KOPT-K1 (cell line): ENCODE measurements at regions not wholly inside any gene's neighbourhood (a gene's known extent, or its start where the extent isn't known, plus 50 kb on each side); places are given as distances from the start of the nearest gene placed in this dataset.

ENCODE experiments used
- H3K27ac ChIP-seq: fragments of 200-600 bp; sonication (generic); 2 replicates; pipeline ENCODE4 v1.5.1; 2016; ENCODE audit warnings: antibody characterized with exemption, mild to moderate bottlenecking, low read depth, low read length; ENCODE audit not compliant: poor library complexity, severe bottlenecking
- H3K36me3 ChIP-seq: fragments of 200-600 bp; sonication (generic); 2 replicates; pipeline ENCODE4 v1.5.1; 2017; ENCODE audit warnings: antibody characterized with exemption, mild to moderate bottlenecking, low read length, moderate library complexity; ENCODE audit not compliant: insufficient read depth
- H3K9me3 ChIP-seq: fragments of 200-600 bp; sonication (generic); 2 replicates; pipeline ENCODE4 v1.5.1; 2017; ENCODE audit warnings: antibody characterized with exemption, low read length, mild to moderate bottlenecking; ENCODE audit not compliant: insufficient read depth, poor library complexity, severe bottlenecking

- Histone ChIP-seq H3K9me3 (no peaks in the 10 kb centered on the region), H3K27ac (no peak overlapping the region), H3K36me3 (no peaks in the 10 kb centered on the region)
These were observed 502.0 kb upstream of the CFAP20DC start for GRCh38 chr3:59551834-59552233.

GRCh38 chr3:59549962-59550361 lies 500.1 kb upstream of the CFAP20DC start:
- Histone ChIP-seq H3K9me3 (no peaks in the 10 kb centered on the region), H3K27ac (no peak overlapping the region), H3K36me3 (no peaks in the 10 kb centered on the region)

GRCh38 chr3:59547874-59548273 lies 498.0 kb upstream of the CFAP20DC start:
- Histone ChIP-seq H3K27ac (no peak overlapping the region), H3K36me3 (no peaks in the 10 kb centered on the region), H3K9me3 (no peaks in the 10 kb centered on the region)

- no peak overlapping the region for H3K27ac ChIP-seq
- no peaks in the 10 kb centered on the region for H3K36me3 ChIP-seq
- no peaks in the 10 kb centered on the region for H3K9me3 ChIP-seq
These were observed 496.7 kb upstream of the CFAP20DC start for GRCh38 chr3:59546522-59546921.

GRCh38 chr3:59545374-59545773 lies 495.5 kb upstream of the CFAP20DC start:
- Histone ChIP-seq H3K27ac (no peak overlapping the region), H3K9me3 (no peaks in the 10 kb centered on the region), H3K36me3 (no peaks in the 10 kb centered on the region)

- Histone ChIP-seq H3K27ac (no peak overlapping the region), H3K9me3 (no peaks in the 10 kb centered on the region), H3K36me3 (no peaks in the 10 kb centered on the region)
These were observed 492.5 kb upstream of the CFAP20DC start for GRCh38 chr3:59542276-59542675.

- Histone ChIP-seq H3K36me3 (no peaks in the 10 kb centered on the region), H3K9me3 (no peaks in the 10 kb centered on the region), H3K27ac (no peak overlapping the region)
These were observed 490.9 kb upstream of the CFAP20DC start for GRCh38 chr3:59540696-59541095.

GRCh38 chr3:59540241-59540640 lies 490.4 kb upstream of the CFAP20DC start:
- Histone ChIP-seq H3K36me3 (no peaks in the 10 kb centered on the region), H3K27ac (no peak overlapping the region), H3K9me3 (no peaks in the 10 kb centered on the region)

GRCh38 chr3:59538753-59539432 lies 489.1 kb upstream of the CFAP20DC start:
- H3K27ac ChIP-seq: no peak overlapping the region
- H3K36me3 ChIP-seq: no peaks in the 10 kb centered on the region
- H3K9me3 ChIP-seq: no peaks in the 10 kb centered on the region

- Histone ChIP-seq H3K36me3 (no peaks in the 10 kb centered on the region), H3K27ac (no peak overlapping the region)
These were observed 486.0 kb upstream of the CFAP20DC start for GRCh38 chr3:59535791-59536221.

GRCh38 chr3:59531994-59532393 lies 482.2 kb upstream of the CFAP20DC start:
- no peak overlapping the region for H3K27ac ChIP-seq
- H3K36me3 ChIP-seq: no peaks in the 10 kb centered on the region

More at GRCh38 chr3:59535791-59536221, 486.0 kb upstream of the CFAP20DC start:
- no peaks in the 10 kb centered on the region for H3K9me3 ChIP-seq

GRCh38 chr3:59531066-59531745 lies 481.4 kb upstream of the CFAP20DC start:
- Histone ChIP-seq H3K27ac (no peak overlapping the region), H3K36me3 (no peaks in the 10 kb centered on the region), H3K9me3 (no peaks in the 10 kb centered on the region)

More at GRCh38 chr3:59531994-59532393, 482.2 kb upstream of the CFAP20DC start:
- H3K9me3 ChIP-seq: no peaks in the 10 kb centered on the region

- Histone ChIP-seq H3K36me3 (no peaks in the 10 kb centered on the region), H3K9me3 (no peaks in the 10 kb centered on the region), H3K27ac (no peak overlapping the region)
These were observed 478.4 kb upstream of the CFAP20DC start for GRCh38 chr3:59528251-59528650.

GRCh38 chr3:59527493-59527892 lies 477.7 kb upstream of the CFAP20DC start:
- H3K9me3 ChIP-seq: no peaks in the 10 kb centered on the region
- no peaks in the 10 kb centered on the region for H3K36me3 ChIP-seq
- no peak overlapping the region for H3K27ac ChIP-seq

GRCh38 chr3:59526999-59527398 lies 477.2 kb upstream of the CFAP20DC start:
- H3K9me3 ChIP-seq: no peaks in the 10 kb centered on the region
- H3K27ac ChIP-seq: no peak overlapping the region
- no peaks in the 10 kb centered on the region for H3K36me3 ChIP-seq

GRCh38 chr3:59522550-59522949 lies 472.7 kb upstream of the CFAP20DC start:
- no peaks in the 10 kb centered on the region for H3K9me3 ChIP-seq
- H3K36me3 ChIP-seq: no peaks in the 10 kb centered on the region
- H3K27ac ChIP-seq: no peak overlapping the region
